Prostate gland (tissue), 2 donors: ENCODE measurements at regions not wholly inside any gene's neighbourhood (a gene's known extent, or its start where the extent isn't known, plus 50 kb on each side); places are given as distances from the start of the nearest gene placed in this dataset.

Experiments
- DNase-seq: peaks from one replicate; pipeline ENCODE4 v3.0.0-alpha.2; 2019; ENCODE audit warnings: low spot score
- H3K27ac ChIP-seq, 2 donors: fragments of 200-600 bp; sonication (generic); 2 replicates each; pipeline ENCODE4 v1.5.1; 2017 to 2019
- H3K27me3 ChIP-seq: fragments of 200-600 bp; sonication (generic); replicated peaks from 2 replicates; pipeline ENCODE4 v1.5.1; 2019; ENCODE audit not compliant: insufficient read depth
- H3K36me3 ChIP-seq, 2 donors: fragments of 200-600 bp; sonication (generic); 1 replicate in 1 of 2; 2 replicates in 1 of 2; pipeline versions ENCODE4 v1.5.1 to v1.8.1; 2017 to 2019
- H3K4me1 ChIP-seq: fragments of 200-600 bp; sonication (generic); replicated peaks from 2 replicates; pipeline ENCODE4 v1.5.1; 2019
- H3K4me3 ChIP-seq, 2 donors: fragments of 200-600 bp; sonication (generic); 2 replicates each; pipeline ENCODE4 v1.5.1; 2017 to 2019
- H3K9me3 ChIP-seq: fragments of 200-600 bp; sonication (generic); 2 replicates; pipeline ENCODE4 v1.5.1; 2017
- POLR2A ChIP-seq: fragments of 450-650 bp; IDR thresholded peaks from one replicate; pipeline ENCODE4 v1.6.1; 2016; ENCODE audit warnings: antibody characterized with exemption, mild to moderate bottlenecking
- POLR2AphosphoS5 ChIP-seq: sonication (generic); formaldehyde crosslinking; IDR thresholded peaks from one replicate; pipeline ENCODE4 v1.6.1; 2017; ENCODE audit warnings: antibody characterized with exemption
- WGBS: methylation state at CpG from one replicate; pipeline ENCODE4 v1.1.5; 2018; 5-methylcytosine and 5-hydroxymethylcytosine counted together
- intact Hi-C: fragments of 100-400 bp; cut with DNase I; formaldehyde crosslinking; loops from one replicate; pipeline ENCODE4 v1.14.2; 2022
- TF ChIP-seq, protein P1 (sequence below), 4 experiments: fragments of 200-600 bp in 2 of 4; fragments of 450-650 bp in 2 of 4; sonication (generic) in 2 of 4; IDR thresholded peaks; 1 replicate in 3 of 4; 2 replicates in 1 of 4; pipeline ENCODE4 v1.5.1; 2016 to 2019; ENCODE audit warnings: antibody characterized with exemption in 4 of 4, mild to moderate bottlenecking in 2 of 4, moderate library complexity in 2 of 4

DNA sequence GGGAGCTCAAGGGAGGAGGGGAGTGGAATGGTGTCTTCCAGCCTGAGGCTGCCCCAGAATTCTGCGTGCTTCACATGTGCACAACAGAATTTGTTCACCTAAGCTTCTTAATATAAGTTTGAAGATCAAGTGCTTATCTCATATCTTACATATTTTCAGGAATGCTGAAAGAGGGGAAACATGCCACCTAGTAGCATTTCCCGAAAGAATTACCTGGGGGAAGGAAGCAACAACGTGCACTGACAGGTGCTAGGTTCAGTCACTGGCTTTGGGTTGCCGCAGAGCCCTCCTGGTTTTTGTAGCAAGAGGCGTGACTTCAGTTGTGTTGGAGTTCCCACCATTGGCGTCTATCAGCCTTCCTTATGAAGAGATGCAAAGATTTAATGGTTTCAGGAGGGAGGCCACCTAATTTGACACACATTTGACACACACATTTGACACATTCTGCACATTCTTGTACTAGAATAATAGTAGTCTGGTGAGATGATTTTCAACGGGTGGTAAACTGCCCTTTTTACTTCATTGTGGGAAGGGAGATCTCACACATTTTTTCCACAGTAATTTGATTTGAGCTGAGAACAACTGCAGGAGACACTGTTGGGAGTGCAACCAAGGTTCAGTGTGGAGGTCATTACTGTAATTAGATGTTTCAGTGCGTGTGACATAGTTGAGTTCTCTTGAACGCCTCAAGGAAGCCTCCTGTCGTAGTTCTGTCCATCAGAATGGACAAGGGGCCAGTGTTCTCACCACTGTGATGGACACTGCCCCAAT, 481.3 kb downstream of the CCDC171 start:
- no peak for DNase-seq
- intact Hi-C loops = no loop called here
- TF ChIP-seq POLR2AphosphoS5 (no peak), POLR2A (no peak)
- TF ChIP-seq, protein P1, sequence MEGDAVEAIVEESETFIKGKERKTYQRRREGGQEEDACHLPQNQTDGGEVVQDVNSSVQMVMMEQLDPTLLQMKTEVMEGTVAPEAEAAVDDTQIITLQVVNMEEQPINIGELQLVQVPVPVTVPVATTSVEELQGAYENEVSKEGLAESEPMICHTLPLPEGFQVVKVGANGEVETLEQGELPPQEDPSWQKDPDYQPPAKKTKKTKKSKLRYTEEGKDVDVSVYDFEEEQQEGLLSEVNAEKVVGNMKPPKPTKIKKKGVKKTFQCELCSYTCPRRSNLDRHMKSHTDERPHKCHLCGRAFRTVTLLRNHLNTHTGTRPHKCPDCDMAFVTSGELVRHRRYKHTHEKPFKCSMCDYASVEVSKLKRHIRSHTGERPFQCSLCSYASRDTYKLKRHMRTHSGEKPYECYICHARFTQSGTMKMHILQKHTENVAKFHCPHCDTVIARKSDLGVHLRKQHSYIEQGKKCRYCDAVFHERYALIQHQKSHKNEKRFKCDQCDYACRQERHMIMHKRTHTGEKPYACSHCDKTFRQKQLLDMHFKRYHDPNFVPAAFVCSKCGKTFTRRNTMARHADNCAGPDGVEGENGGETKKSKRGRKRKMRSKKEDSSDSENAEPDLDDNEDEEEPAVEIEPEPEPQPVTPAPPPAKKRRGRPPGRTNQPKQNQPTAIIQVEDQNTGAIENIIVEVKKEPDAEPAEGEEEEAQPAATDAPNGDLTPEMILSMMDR (IDR thresholded peaks at IDR 0.05) = no peak
- 75% methylated on average over 10 of the region's 10 CpGs for WGBS
- Histone ChIP-seq H3K4me1 (no peaks in the 10 kb centered on the region), H3K27me3 (no peaks in the 10 kb centered on the region), H3K9me3 (no peaks in the 10 kb centered on the region), H3K4me3 (no peak overlapping the region), H3K36me3 (no peaks in the 10 kb centered on the region), H3K27ac (no peak overlapping the region)

DNA sequence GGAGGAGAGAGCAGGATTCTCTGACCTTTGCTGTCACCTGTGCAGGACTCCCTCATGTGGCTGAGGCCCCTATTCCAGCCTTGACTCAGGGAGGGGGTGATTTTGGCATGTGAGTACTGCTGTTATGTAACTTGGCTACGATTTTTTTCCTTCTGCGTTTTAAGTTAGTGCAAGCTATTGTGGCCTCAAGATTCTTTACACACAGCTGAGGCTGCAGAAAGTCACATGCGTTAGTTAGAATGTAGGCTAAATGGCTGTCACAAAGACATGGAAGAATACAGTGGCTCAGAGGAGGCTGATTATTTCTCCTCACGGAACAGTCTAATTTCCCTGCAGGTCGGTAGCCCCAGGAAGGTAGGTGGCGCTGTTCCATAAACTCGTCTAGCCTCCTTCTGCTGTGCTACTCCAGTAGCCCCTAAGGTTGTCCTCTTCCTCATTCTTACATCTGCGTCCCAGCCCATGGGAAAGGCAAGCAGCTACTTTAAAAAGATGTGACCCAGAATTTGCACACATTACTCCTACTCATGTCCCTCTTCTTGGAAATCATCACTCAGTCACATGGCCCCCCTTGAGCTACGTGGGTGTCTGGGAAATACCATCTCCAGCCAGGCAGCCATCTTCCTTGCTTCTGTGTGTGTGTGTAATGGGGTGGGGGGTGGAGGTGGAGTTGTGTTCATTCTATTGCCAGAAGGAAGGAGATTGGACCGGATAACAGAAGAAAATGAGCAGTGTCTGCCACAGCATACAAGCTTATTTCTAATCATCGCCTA, 486.6 kb downstream of the CCDC171 start:
- no peak overlapping the region for H3K27ac ChIP-seq
- H3K4me1 ChIP-seq = no peaks in the 10 kb centered on the region
- no peak overlapping the region for H3K4me3 ChIP-seq
- WGBS = 59% methylated on average over 11 of the region's 11 CpGs
- DNase-seq = no peak
- H3K27me3 ChIP-seq = no peaks in the 10 kb centered on the region
- no peaks in the 10 kb centered on the region for H3K36me3 ChIP-seq
- TF ChIP-seq POLR2AphosphoS5 (no peak), POLR2A (no peak)
- TF ChIP-seq, protein P1 (IDR thresholded peaks at IDR 0.05) = no peak
- no peaks in the 10 kb centered on the region for H3K9me3 ChIP-seq
- intact Hi-C loops = no loop called here

DNA sequence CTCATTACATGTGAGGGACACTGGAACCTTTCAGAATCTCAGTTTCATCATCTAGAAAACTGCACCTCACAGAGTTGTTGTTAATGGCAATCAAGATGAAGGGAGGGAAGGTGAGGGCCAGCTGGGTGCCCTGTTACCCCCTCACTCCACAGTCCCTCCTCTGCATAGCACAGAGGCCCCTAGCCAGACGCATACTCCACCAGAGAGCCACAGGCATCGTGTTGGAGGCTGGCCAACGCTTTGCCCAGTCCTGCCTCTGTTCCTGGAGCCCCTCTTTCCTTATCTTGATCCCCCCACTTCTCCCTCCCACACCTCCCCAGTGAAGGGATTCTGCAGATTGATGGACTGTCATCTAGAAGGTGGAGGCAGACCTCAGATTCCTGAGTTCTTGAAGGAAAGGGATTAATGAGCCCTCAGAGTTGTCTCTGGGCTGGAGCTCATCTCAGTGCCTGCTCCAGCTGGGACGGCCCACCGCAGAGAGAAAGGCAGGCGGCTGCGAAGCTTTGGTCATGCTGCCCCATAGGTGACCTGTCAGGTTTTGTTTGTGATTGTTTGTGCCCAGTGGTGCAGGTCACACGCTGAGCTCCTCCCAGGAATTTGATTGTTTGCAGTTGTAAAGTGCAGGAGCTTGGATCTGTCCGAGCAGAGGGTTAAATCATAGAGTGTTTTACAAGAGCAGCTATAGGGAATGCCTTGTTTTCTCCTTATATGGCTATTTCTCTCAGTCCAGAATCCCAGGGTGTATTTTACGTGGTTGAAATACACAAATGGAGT, 487.3 kb downstream of the CCDC171 start:
- Histone ChIP-seq H3K27ac (no peak overlapping the region), H3K4me1 (no peaks in the 10 kb centered on the region), H3K4me3 (no peak overlapping the region), H3K9me3 (no peaks in the 10 kb centered on the region), H3K27me3 (no peaks in the 10 kb centered on the region), H3K36me3 (no peaks in the 10 kb centered on the region)
- WGBS = 32% methylated on average over 10 of the region's 10 CpGs
- TF ChIP-seq, protein P1 (IDR thresholded peaks at IDR 0.05) = no peak
- TF ChIP-seq POLR2A (no peak), POLR2AphosphoS5 (no peak)
- intact Hi-C loops = no loop called here
- no peak for DNase-seq

DNA sequence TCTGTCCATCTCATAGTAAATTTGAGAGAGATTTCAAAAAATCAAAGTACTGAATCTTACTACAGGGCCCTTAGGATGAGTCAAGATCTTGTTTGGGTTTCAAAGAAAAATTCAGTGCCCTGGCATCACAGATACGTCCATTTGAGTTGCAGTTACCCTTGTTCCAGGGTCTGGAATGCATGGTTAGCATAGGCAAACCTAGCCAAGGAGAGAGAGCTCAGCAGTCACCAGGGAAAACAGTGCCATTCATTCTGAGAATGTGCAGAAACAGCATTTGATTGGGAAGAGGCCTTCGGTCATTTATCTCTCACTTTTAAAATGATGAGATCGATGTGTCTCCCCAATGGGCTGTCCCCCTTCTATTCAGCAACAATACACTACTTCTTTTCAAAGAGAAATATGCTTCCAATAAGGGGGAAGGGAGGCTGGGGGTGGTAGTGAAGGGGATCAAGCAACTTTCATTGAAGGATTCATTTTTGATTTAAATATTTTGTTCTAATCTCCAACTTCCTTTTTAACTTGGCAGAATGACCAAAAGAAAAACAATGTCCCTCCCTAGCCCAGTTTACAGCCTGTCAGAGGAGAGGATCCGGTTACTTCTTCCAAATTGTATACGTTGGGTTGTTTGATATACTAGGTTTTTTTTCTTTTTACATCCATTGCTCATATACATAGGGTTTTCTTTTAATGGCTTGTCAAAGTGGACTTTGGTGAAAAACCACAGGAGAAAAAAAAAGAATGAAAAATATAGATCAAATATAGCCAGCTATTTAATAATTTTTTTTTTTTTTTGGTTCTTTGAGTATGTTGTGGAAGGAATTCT, 491.1 kb downstream of the CCDC171 start:
- WGBS = 36% methylated on average over 5 of the region's 5 CpGs
- Histone ChIP-seq H3K36me3 (no peaks in the 10 kb centered on the region), H3K4me1 (no peaks in the 10 kb centered on the region), H3K9me3 (no peaks in the 10 kb centered on the region), H3K27ac (no peak overlapping the region), H3K27me3 (no peaks in the 10 kb centered on the region), H3K4me3 (no peak overlapping the region)
- DNase-seq = no peak
- TF ChIP-seq POLR2AphosphoS5 (no peak), POLR2A (no peak)
- TF ChIP-seq, protein P1 (IDR thresholded peaks at IDR 0.05) = no peak
- intact Hi-C loops = no loop called here
